ENCODE measurements at regions not wholly inside any gene's neighbourhood (a gene's known extent, or its start where the extent isn't known, plus 50 kb on each side); places are given as distances from the start of the nearest gene placed in this dataset.

DNA sequence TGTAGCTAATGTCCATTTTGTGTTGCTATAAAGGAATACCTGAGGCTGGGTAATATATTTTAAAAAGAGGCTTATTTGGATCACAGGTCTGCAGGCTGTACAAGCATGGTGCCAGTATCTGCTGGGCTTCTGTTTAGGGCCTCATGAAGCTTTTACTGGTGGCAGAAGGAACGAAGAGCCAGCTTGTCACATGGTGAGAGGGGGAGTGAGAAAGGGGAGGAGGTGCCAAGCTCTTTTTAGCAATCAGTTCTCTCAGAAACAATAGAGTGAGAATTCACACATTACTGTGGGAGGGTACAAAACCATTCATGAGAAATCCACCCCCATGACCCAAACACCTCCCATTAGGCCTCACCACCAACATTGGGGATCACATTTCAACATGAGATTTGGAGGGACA, 340.9 kb downstream of the RASEF start:
- no peak for FAIRE-seq
- Histone ChIP-seq H3K36me3 (ENCODE audit: control insufficient read depth, insufficient read depth, low read length) (no peaks in the 10 kb centered on the region), H3K4me3 (ENCODE audit: low read depth, low read length) (no peak overlapping the region), H3K27me3 (ENCODE audit: control insufficient read depth, insufficient read depth, low read length) (no peaks in the 10 kb centered on the region)
- TF ChIP-seq, protein P1, sequence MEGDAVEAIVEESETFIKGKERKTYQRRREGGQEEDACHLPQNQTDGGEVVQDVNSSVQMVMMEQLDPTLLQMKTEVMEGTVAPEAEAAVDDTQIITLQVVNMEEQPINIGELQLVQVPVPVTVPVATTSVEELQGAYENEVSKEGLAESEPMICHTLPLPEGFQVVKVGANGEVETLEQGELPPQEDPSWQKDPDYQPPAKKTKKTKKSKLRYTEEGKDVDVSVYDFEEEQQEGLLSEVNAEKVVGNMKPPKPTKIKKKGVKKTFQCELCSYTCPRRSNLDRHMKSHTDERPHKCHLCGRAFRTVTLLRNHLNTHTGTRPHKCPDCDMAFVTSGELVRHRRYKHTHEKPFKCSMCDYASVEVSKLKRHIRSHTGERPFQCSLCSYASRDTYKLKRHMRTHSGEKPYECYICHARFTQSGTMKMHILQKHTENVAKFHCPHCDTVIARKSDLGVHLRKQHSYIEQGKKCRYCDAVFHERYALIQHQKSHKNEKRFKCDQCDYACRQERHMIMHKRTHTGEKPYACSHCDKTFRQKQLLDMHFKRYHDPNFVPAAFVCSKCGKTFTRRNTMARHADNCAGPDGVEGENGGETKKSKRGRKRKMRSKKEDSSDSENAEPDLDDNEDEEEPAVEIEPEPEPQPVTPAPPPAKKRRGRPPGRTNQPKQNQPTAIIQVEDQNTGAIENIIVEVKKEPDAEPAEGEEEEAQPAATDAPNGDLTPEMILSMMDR (IDR thresholded peaks at IDR 0.05; ENCODE audit: insufficient read depth, low read length, severe bottlenecking) = no peak
- no peak for DNase-seq (ENCODE audit: low read depth)

DNA sequence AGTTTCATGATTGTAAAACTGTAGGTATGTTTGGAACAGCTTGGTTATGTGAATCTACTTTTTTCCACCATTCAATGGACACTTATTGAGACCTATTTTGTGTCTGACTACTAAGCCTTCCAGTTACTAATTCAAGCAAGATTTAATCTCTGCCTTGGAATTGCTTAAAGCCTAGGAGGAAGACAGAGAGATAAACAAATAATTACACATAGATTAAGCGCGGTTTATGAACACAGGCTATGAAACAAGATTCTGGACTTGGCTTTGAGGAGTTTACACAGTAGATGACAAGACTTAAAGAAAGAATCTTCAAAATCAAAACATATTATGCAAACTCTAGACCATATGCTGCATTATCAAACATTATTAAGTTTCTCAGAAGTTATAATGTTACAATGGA, 340.4 kb downstream of the RASEF start:
- FAIRE-seq = no peak
- TF ChIP-seq, protein P1 (IDR thresholded peaks at IDR 0.05; ENCODE audit: insufficient read depth, low read length, severe bottlenecking) = no peak
- Histone ChIP-seq H3K4me3 (ENCODE audit: low read depth, low read length) (no peak overlapping the region), H3K36me3 (ENCODE audit: control insufficient read depth, insufficient read depth, low read length) (no peaks in the 10 kb centered on the region), H3K27me3 (ENCODE audit: control insufficient read depth, insufficient read depth, low read length) (no peaks in the 10 kb centered on the region)
- no peak for DNase-seq (ENCODE audit: low read depth)

DNA sequence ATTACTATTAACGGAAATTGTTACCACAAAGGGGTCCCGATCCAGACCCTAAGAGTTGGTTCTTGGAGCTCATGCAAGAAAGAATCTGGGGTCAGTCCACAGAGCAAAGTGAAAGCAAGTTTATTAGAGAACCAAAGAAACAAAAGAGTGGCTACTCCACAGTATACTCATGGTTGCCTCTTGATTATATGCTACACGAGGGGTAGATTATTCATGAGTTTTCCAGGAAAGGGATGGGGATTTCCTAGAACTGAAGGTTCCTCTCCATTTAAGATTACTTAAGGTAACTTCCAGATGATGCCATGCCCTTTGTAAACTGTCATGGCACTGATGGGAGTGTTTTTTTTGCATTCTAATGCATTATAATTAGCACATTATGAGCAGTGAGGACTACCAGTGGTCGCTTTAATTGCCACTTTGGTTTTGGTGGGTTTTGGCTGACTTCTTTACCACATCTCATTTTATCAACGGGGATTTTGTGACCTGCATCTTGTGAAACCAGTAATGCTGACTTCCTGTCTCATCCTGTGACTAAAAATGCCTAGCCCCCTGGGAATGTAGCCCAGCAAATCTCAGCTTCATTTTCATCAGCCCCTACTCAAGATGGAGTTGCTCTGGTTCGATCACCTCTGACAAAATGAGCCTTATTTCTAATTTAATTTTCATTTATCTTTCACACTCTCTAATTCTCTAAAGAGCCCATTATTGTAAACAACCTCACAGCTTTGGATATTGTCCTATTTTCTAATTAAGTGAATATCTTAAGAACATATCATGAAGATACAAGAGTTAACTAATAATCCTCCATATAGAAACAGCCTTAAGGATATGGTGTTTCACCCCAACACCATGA, 336.3 kb downstream of the RASEF start:
- TF ChIP-seq, protein P1 (IDR thresholded peaks at IDR 0.05; ENCODE audit: insufficient read depth, low read length, severe bottlenecking) = no peak
- Histone ChIP-seq H3K27me3 (ENCODE audit: control insufficient read depth, insufficient read depth, low read length) (no peaks in the 10 kb centered on the region), H3K36me3 (ENCODE audit: control insufficient read depth, insufficient read depth, low read length) (no peaks in the 10 kb centered on the region), H3K4me3 (ENCODE audit: low read depth, low read length) (no peak overlapping the region)
- DNase-seq (ENCODE audit: low read depth) = no peak
- no peak for FAIRE-seq

DNA sequence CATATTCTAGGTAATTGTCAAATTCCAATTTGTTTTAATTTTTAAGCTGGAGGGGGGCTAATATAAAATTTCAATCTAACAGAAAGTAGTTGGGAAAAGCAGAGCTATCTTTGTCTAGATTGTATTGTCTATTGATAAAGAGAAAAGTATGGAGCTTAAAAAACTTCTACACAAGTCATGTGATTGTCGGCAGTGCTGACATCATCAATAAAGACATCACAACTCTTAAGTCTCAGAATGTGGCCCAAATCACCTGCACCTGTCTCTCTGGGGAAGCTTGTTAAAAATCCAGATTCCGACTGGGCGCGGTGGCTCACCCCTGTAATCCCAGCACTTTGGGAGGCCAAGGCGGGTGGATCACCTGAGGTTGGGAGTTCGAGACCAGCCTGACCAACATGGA, 333.8 kb downstream of the RASEF start:
- FAIRE-seq (no peak), DNase-seq (ENCODE audit: low read depth) (no peak)
- no peak overlapping the region for H3K4me3 ChIP-seq (ENCODE audit: low read depth, low read length)
- H3K36me3 ChIP-seq (ENCODE audit: control insufficient read depth, insufficient read depth, low read length) = no peaks in the 10 kb centered on the region
- H3K27me3 ChIP-seq (ENCODE audit: control insufficient read depth, insufficient read depth, low read length) = no peaks in the 10 kb centered on the region
- TF ChIP-seq, protein P1 (IDR thresholded peaks at IDR 0.05; ENCODE audit: insufficient read depth, low read length, severe bottlenecking) = no peak

DNA sequence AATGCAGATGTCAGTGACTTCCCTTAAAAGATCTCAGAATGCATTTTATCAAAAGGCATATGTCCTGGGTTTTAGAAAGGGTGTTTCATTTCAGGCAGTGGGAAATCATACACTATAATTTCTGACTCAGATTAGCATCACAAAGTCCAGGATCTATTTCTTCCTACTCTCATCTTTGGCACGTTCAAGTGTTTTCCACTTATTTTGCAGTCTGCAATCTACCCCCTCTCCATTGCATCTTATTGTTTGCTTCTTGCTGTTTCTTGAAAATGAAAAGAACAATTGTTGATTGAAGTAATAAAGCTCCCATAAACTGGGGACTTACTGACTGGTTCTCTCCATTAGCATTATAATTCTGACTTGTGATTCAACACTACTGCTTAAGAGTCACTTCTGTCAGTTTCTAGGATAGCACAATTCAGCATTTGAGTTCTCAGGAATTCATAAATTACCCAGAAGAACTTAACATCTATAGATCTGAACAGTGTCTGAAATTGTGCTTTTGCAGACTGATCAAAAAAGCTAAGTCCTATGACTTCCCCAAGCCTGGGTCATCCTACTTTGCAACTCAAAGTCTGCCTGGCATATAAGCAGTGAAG, 332.9 kb downstream of the RASEF start:
- Histone ChIP-seq H3K36me3 (ENCODE audit: control insufficient read depth, insufficient read depth, low read length) (no peaks in the 10 kb centered on the region), H3K4me3 (ENCODE audit: low read depth, low read length) (no peak overlapping the region), H3K27me3 (ENCODE audit: control insufficient read depth, insufficient read depth, low read length) (no peaks in the 10 kb centered on the region)
- DNase-seq (ENCODE audit: low read depth) (no peak), FAIRE-seq (no peak)
- TF ChIP-seq, protein P1 (IDR thresholded peaks at IDR 0.05; ENCODE audit: insufficient read depth, low read length, severe bottlenecking) = no peak

Data from bronchial epithelial cell (primary cell).